HS-5 (cell line): ENCODE measurements at regions not wholly inside any gene's neighbourhood (a gene's known extent, or its start where the extent isn't known, plus 50 kb on each side); places are given as distances from the start of the nearest gene placed in this dataset.

ENCODE experiments used
- DNase-seq: peaks from one replicate; pipeline ENCODE4 v3.0.0-alpha.2; 2012; ENCODE audit warnings: low read depth

DNA sequence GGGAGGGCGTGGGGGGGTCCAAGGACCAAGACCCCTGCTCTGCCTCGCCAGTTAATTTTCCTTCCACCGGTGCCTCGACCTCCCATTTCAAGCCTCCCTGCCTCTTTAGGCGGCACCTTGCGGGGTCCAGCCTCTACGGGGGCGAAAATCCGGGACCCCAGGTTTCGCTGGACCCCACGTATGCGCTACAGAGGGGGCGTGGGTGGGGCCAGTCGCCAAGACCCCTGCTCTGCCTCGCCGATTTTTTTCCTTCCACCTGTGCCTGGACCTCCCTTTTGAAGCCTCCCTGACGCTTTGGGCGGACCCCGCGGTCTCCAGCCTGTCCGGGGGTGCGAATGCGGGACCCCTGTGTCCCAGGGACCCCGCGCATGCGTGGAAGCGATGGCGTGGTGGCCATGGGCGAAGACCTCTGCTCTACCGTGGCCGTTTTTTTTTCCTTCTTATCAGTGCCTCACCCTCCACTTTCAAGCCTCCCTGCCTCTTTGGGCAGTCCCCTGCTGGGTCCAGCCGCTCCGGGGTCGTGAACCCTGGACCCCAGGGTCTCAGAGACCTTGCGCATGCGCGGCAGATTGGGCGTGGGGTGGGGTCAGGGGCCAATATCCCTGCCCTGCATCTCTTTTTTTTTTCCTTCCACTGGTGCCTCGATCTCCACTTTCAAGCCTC lies 324.2 kb downstream of the ALG10 start:
- no peak for DNase-seq

- no peak for DNase-seq
Observed at GRCh38 chr12:34347367-34347766, 325.1 kb downstream of the ALG10 start.

- DNase-seq: no peak
Observed at GRCh38 chr12:34348064-34348463, 325.8 kb downstream of the ALG10 start.

- no peak for DNase-seq
Observed at GRCh38 chr12:34348836-34349672, 326.8 kb downstream of the ALG10 start.

GRCh38 chr12:34349673-34349961 lies 327.3 kb downstream of the ALG10 start:
- DNase-seq: no peak

DNA sequence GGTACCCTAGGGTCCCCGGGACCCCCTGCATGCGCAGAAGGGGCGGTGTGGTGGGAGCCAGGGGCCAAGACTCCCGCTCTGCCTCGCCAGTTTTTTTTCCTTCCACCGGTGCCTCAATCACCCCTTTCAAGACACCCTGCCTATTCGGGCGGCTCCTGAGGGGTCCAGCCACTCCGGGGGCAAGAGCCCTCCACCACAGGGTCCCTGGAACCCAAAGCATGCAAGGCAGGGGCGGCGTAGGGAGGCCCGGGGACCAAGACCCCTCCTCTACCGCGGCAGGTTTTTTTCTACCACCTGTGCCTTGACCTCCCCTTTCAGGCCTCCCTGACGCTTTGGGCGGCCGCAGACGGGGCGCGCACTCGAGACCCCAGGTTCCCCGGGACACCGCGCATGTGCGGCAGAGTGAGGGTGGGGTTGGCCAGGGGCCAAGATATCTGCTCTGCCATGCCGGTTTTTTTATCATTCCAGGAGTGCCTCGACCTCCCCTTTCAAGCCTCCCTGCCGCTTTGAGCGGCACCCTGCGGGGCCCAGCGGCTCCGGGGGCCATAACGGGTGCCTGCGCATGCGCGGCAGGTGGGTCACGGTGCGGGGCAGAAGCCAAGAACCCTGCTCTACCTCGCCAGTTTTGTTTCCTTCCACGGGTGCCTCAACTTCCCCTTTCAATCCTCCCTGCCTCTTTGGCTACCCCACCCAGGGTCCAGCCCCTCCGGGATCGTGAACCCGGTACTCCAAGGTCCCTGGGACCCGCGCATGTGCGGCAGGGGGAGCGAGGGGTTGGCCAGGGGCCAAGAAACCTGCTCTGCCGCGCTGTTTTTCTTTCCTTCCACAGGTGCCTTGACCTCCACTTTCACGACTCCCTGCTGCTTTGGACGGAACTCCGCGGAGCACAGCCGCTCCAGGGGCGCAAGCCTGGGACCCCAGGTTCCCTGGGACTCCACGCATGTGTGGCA lies 328.1 kb downstream of the ALG10 start:
- DNase-seq: no peak

DNA sequence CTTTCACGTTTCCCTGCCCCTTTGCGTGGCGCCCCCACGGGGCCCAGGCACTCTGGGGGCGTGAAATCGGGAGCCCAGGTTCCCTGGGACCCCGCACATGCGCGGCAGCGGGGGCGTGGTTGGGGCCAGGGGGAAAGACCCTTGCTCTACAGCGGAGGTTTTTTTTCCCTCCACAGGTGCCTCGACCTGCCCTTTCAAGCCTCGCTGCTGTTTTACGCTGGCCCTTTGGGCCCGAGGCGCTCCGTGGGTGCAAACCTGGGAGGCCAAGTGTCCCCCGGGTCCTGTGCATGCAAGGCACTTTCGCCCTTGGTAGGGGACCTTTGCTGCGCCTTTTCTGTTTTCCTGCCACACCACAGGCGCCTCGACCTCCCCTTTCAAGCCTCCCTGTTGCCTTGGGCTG lies 329.8 kb downstream of the ALG10 start:
- no peak for DNase-seq

GRCh38 chr12:34354239-34355200 lies 332.2 kb downstream of the ALG10 start:
- DNase-seq: no peak

DNA sequence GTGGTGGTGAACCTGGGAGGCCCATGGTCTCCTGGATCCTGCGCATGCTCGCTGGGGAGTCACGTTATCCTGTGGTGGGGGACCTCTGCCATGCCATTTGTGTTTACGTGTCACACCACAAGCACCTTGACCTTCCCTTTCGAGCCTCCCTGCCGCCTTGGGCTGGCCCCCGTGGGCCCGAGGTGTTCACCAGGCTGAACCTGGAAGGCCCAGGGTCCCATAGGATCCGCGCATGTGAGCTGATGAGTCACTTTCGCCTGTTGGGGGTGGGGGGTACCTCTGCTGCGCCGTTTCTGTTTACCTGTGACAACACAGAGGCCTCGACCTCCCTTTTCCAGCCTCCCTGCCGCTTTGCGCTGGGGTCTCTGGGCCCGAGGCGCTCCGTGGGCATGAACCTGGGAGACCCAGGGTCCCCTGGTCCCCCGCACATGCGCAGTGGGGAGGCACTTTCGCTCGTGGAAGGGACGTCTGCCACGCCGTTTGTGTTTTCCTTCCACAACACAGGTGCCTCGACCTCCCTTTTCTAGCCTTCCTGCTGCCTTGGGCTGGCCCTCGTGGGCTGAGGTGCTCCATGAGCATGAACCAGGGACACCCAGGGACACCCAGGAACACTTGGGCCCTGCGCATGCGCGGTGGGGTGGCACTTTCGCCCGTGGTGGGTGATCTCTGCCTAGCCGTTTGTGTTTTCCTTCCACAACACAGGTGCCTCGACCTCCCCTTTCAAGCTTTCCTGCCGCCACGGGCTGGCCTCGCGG lies 334.1 kb downstream of the ALG10 start:
- DNase-seq: no peak

GRCh38 chr12:34357791-34358190 lies 335.5 kb downstream of the ALG10 start:
- no peak for DNase-seq

- DNase-seq: no peak
Observed at GRCh38 chr12:34358198-34358597, 335.9 kb downstream of the ALG10 start.

DNA sequence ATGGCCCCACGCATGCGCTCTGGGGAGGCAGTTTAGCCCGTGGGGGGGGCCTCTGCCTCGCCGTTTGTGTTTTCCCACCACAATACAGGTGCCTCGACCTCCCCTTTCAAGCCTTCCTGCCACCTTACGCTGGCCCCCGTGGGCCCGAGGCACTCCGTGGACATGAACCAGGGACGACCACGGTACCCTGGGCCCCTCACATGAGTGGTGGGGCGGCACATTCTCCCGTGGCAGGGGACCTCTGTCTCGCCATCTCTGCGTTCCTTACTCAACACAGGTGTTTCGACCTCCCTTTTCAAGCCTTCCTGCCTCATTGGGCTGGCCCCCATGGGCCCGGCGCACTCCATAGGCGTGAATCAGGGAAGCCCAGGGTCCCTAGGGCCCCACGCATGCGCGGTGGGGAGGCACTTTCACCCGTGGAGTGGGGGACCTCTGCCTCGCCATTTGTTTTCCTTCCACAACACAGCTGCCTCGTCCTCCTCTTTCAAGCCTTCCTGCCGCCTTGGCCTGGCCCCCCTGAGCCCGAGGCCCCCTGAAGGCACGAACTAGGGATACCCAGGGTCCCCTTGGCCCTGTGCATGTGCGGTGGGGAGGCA lies 339.5 kb downstream of the ALG10 start:
- no peak for DNase-seq

DNA sequence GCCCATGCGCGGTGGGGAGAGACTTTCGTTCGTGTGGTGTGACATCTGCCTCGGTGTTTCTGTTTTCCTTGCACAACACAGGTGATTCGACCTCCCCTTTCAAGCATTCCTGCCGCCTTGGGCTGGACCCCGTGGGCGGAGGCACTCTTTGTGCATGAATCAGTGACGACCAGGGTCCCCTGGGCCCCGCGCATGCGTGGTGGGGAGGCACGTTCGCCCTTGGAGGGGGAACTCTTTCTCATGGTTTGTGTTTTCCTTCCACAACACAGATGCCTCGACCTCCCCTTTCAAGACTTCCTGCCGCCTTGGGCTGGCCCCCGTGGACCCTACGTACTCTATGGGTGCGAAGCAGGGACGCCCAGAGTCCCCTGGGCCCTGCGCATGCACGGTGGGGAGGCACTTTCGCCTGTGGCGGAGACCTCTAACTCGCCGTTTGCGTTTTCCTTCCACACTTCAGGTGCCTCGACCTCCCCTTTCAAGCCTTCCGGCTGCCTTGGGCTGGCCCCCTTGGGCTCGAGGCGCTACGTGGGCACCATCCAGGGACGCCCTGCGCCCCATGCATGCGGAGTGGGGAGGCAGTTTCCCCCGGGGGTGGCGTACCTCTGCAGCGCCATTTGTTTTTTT lies 340.9 kb downstream of the ALG10 start:
- DNase-seq: no peak

DNA sequence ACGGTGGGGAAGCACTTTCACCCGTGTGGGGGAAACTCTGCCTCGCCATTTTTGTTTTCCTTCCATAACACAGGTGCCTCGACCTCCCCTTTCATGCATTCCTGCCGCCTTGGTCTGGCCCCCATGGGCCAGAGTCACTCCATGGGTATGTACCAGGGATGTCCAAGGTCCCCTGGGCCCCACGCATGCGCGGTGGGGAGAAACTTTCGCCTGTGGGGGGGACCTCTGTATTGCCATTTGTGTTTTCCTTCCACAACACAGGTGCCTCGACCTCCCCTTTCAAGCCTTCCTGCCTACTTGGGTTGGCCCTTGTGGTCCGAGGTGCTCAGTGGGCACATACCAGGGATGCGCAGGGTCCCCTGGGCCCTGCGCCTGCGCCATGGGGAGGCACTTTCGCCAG lies 345.8 kb downstream of the ALG10 start:
- DNase-seq: no peak

DNA sequence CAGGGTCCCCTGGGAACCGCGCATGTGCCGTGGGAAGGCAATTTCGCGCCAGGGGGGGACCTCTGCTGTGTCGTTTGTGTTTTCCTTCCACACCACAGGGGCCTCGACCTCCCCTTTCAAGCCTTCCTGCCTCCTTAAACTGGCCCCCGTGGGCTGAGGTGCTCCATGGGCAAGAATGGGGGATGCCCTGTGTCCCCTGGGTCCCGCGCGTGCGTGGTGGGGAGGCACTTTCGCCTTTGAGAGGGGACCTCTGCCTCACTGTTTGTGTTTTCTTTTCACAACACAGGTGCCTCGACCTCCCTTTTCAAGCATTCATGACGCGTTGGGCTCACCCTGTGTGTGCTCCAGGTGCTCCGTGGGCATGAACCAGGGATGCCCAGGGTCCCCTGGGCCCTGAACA lies 348.8 kb downstream of the ALG10 start:
- DNase-seq: no peak

DNA sequence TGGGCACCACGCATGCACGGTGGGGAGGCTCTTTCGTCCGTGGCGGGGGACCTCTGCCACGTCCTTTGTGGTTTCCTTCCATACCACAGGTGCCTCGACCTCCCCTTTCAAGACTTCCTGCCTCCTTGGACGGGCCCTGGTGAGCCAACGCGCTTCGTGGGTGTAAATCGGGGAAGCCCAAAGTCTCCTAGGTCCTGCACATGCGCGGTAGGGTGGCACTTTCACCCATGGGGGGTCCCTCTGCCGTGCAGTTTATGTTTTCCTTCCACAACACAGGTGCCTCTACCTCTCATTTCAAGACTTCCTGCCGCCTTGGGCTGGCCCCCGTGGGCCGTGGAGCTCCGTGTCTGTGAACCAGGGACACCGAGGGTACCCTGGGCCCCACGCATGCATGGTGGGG lies 349.7 kb downstream of the ALG10 start:
- DNase-seq: no peak

- no peak for DNase-seq
Observed at GRCh38 chr12:34373926-34374325, 351.6 kb downstream of the ALG10 start.

DNA sequence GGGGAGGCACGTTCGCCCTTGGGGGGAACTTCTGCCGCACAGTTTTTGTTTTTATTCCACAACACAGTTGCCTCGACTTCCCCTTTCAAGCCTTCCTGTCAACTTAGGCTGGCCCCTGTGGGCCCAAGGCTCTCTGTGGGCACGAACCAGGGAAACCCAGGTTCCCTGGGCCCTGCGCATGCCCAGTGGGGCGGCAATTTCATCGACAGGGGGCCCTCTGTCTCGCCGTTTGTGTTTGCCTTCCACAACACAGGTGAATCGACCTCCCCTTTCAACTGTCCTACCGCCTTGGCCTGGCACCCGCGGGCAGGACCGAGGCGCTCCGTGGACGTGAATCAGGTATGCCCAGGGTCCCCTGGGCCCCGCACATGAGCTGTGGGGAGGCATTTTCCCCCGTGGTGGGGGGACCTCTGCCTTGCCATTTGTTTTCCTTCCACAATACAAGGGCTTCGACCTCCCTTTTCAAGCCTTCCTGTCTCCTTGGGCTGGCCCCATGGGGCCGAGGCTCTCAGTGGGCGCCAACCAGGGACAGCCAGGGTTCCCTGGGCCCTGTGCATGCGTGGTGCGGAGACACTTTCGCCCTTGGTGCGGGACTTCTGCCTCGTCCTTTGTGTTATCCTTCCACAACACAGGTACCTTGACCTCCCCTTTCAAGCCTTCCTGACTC lies 354.0 kb downstream of the ALG10 start:
- no peak for DNase-seq

DNA sequence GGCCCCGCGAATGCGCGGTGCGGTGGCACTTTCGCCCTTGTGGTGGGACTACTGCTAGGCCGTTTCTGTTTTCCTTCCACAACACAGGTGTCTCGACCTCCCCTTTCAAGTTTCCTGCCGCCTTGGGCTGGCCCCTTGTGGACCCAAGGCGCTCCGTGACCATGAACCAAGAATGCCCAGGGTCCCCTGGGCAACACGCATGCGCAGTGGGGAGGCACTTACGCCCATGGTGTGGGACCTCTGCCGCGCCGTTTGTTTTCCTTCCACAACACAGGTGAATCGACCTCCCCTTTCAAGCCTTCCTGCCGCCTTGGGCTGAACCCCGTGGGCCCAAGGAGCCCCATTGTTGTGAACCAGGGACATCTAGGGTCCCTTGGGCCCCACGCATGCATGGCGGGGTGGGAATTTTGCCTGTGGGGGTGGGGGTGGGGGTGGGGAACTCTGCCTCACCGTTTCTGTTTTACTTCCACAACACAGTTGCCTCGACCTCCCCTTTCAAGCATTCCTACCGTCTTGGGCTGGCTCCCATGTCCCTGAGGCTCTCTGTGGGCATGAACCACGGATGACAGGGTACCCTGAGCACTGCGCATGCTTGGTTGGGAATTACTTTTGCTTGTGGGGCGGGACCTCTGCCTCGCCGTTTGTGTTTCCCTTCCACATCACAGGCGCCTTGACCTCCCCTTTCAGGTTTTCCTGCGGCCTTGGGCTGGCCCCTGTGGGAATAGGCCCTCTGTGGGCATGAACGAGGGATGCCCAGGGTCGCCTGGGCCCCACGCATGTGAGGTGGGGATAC lies 355.1 kb downstream of the ALG10 start:
- no peak for DNase-seq
